ENCODE measurements at regions not wholly inside any gene's neighbourhood (a gene's known extent, or its start where the extent isn't known, plus 50 kb on each side); places are given as distances from the start of the nearest gene placed in this dataset.

GRCh38 chr5:157965989-157966388 lies 107.0 kb upstream of the CLINT1 start:
- Mint-ChIP-seq H3K27ac (peak overlapping the region; percentile 91), H3K27me3 (ENCODE audit: low read depth) (no peaks in the 10 kb centered on the region), H3K4me1 (peaks cover 56% of the 10 kb centered on the region), H3K36me3 (no peaks in the 10 kb centered on the region), H3K4me3 (peak overlapping the region; percentile 13), H3K9me3 (peaks cover 6% of the 10 kb centered on the region; the same call in 1 of the 2 replicates)
- TF ChIP-seq ZNF263 (CRISPR knock-in tag; IDR thresholded peaks at IDR 0.05; ENCODE audit: low read depth), result no peak
- peak; percentile 34 for TF ChIP-seq USF1 (CRISPR knock-in tag; IDR thresholded peaks at IDR 0.05)
- TF ChIP-seq MAX (CRISPR knock-in tag; IDR thresholded peaks at IDR 0.05), result peak; percentile 27; the same call in 1 of the 2 replicates
- DNase-seq (ENCODE audit: low spot score) (peak; percentile 35), ATAC-seq (peak; percentile 74)
- ChIA-PET POLR2A (interaction anchor here (0.6 kb wide), 1 partner anchor 15 kb away, joined by 4 read pairs; no protein-coding TSS in a partner anchor), CTCF (interaction anchor here (0.7 to 2.1 kb wide), 3 partner anchors 17 to 48 kb away, joined by 3 to 15 read pairs (median 3); no protein-coding TSS in a partner anchor)

DNA sequence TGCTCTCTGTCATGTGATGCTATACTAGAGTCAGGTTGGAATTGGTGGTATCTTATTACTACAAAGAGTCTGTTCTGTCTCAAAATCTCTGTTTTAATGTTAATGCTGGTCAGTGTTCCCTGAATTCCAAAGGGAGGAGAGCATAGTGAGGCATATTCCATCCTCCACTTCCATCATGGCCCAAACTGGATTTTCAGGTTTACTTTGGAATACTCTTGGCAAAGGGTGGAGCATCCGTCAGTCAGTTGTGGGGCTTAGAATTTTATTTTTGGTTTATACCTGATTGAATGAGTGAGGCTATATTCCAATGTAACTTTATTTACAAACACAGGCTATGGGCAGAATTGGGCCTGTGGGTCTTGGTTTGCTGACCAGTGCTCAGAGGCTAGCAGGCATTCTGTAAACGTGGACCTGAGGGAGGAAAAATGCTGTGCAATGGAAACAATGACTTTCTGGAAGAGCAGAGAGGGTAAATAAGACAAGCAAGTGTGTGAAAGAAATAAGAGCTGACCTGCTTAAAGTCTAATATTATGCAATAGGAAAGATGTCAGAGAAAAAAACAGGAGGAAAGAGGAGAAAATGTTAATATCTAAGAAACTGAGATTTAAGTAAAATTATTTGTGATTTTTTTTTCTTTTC lies 106.2 kb upstream of the CLINT1 start:
- POLR2A ChIA-PET, result interaction anchor here (0.6 kb wide), 1 partner anchor 14 kb away, joined by 4 read pairs; no protein-coding TSS in a partner anchor
- peak overlapping the region; percentile 12; the same call in 1 of the 2 replicates for H3K4me3 Mint-ChIP-seq
- ATAC-seq (peak; percentile 67), DNase-seq (ENCODE audit: low spot score) (no peak)
- H3K9me3 Mint-ChIP-seq, result peaks cover 6% of the 10 kb centered on the region; the same call in 1 of the 2 replicates
- H3K27me3 Mint-ChIP-seq (ENCODE audit: low read depth), result no peaks in the 10 kb centered on the region
- no peaks in the 10 kb centered on the region for H3K36me3 Mint-ChIP-seq
- H3K4me1 Mint-ChIP-seq, result peaks cover 60% of the 10 kb centered on the region
- TF ChIP-seq FOXK1 (CRISPR knock-in tag; IDR thresholded peaks at IDR 0.05) (no peak), AFF4 (CRISPR knock-in tag; IDR thresholded peaks at IDR 0.05; ENCODE audit: borderline replicate concordance) (no peak), ZNF396 (CRISPR knock-in tag; IDR thresholded peaks at IDR 0.05; ENCODE audit: borderline replicate concordance) (no peak), ZNF219 (CRISPR knock-in tag; IDR thresholded peaks at IDR 0.05; ENCODE audit: borderline replicate concordance) (no peak), ZBTB43 (CRISPR knock-in tag; IDR thresholded peaks at IDR 0.05) (no peak), IRF2 (CRISPR knock-in tag; IDR thresholded peaks at IDR 0.05; ENCODE audit: borderline replicate concordance, low read depth) (no peak), FOXP4 (CRISPR knock-in tag; IDR thresholded peaks at IDR 0.05) (no peak)
- TF ChIP-seq, protein P1, sequence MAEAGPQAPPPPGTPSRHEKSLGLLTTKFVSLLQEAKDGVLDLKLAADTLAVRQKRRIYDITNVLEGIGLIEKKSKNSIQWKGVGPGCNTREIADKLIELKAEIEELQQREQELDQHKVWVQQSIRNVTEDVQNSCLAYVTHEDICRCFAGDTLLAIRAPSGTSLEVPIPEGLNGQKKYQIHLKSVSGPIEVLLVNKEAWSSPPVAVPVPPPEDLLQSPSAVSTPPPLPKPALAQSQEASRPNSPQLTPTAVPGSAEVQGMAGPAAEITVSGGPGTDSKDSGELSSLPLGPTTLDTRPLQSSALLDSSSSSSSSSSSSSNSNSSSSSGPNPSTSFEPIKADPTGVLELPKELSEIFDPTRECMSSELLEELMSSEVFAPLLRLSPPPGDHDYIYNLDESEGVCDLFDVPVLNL (CRISPR knock-in tag; IDR thresholded peaks at IDR 0.05; ENCODE audit: borderline replicate concordance, low read depth), result no peak
- CTCF ChIA-PET, result no interaction called here
- peak overlapping the region; percentile 91 for H3K27ac Mint-ChIP-seq

Measured in WTC11 (cell line).